NCI-H226 (cell line): ENCODE measurements at regions not wholly inside any gene's neighbourhood (a gene's known extent, or its start where the extent isn't known, plus 50 kb on each side); places are given as distances from the start of the nearest gene placed in this dataset.
"Not testable (repeated sequence)": the region's sequence is repeated elsewhere in the genome, so short reads cannot be mapped to it uniquely, and the experiment has no call there.

Source experiments
- DNase-seq: peaks from one replicate; pipeline ENCODE4 v3.0.0-alpha.2; 2015

DNA sequence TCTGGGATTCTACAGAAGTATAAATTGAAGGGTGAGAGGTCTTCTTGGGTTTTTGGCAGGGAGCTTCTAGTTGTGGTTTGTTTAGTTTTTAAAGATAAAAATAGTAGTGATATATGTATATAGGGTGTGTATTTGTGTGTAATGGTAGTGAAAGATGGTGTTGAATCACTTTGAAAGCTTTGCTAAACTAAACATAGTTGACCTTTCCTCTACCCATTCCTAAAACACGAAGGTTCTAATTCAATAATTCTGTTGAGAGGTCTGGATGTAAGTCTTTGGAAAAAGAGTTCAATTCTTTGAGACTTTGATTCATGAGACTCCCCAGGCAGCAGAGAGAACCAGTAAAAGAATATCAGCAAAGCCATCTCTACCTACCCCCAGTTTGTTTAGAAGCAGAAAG is 247.9 kb upstream of the DUSP10 start:
- DNase-seq = no peak

DNA sequence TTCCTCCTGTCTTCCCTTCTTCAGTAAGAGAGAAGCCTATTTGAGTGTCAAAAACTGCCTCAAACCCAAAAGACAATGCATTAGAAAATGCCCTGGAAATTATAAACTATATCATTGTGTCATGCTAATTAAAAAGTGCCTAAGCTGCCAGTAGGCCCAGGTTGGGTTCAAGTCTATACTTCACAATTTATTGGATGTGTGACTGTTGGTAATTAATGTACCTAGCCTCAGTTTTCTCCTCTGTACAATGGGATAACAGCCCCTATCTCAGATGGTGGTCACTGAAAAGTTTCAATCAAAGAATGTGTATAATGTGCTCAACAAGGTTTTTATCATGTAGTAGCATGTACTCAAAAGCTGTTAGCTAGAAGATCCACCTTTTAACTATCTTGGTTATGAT is 246.9 kb upstream of the DUSP10 start:
- DNase-seq = no peak

DNA sequence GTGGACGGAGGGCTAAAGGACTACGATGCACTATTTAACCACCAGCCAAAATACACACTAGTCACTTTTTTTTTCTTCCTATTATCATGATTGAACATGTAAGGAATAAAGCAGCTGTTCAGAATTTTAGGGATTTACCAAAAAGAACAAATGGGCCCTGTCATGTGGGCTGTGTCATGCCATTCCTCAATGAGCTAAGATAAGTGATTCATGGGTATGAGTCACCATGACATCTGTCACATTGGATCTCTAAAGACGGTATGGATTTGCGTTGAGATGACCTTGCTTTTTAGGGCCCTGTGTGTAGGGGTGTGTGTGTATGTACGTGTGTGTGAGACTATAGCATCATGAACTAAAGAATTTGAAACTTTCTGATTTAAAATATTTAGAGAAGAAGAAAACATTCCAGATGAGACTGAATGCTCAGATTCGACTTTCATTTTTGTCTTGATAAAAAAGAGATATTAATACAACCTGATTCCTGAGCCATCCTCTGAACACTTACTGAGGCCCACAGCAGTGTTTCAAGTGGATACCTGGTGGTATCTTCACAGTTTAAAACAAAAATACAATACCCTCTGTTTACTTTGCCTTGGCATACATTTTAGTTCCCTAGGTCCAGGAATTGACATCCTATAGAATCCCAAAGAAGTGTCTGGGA is 246.1 kb upstream of the DUSP10 start:
- no peak for DNase-seq

DNA sequence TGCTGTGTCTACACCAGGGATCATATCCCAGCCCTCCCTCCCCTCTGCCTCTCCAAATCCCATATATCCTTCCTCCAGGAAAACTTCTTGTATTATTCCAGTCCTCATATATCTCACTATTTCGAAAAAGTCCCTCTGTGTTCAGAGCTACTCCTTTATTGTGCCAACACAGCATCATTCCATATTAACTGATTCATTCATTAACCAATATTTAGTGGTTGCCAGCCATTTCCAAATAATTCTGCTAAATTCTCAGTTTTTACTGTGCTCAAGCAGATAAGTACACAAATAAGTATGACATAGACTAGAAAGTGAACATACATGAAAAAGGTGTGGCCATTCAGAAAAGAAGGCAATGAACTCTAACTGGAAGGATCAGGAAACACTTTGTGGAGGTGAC is 241.6 kb upstream of the DUSP10 start:
- DNase-seq = no peak

DNA sequence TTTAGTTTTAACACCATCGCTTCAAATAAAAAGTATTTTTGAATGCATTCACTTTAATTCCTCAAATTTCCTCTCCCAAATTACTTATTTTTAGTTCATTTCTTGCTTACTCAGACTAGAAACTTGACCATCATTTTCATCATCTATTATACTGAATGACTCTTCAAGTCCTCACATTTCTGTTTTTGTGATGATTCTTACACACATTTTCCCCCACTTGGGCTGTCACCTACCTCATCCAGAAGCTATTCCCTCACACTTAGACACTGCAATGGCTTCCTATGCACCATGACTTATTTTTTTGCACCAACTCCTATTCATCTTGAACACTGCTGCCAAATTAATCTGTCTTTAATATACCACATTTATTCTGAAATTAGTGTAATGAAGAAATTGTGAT is 239.6 kb upstream of the DUSP10 start:
- no peak for DNase-seq

DNA sequence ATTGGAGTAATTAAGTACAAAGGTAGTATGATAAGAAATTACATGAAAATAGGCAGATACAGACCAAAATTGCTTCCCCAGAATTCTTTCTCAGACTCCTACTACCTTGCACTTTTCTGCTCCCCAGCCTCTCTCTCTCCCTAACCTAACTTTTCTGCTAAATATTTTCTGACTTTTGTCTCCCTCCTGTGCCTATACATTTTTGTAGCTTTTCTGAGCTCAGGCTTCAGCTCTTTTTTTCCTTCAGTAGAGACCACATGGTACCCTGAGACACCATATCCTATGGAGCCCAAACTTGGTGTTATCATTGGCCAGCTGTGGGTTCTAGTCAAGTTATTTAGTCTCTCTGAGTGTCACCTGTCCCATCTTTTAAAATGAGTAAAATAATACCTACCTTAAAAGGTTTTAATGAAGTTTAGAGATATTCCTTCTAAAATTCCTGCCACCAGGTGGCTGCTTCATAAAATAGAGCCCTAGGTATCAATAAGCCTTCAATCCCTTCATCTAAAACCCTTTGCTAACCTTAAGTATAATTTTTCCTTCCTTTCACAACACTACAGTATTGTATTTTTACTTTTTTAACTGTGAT is 237.6 kb upstream of the DUSP10 start:
- DNase-seq = no peak

DNA sequence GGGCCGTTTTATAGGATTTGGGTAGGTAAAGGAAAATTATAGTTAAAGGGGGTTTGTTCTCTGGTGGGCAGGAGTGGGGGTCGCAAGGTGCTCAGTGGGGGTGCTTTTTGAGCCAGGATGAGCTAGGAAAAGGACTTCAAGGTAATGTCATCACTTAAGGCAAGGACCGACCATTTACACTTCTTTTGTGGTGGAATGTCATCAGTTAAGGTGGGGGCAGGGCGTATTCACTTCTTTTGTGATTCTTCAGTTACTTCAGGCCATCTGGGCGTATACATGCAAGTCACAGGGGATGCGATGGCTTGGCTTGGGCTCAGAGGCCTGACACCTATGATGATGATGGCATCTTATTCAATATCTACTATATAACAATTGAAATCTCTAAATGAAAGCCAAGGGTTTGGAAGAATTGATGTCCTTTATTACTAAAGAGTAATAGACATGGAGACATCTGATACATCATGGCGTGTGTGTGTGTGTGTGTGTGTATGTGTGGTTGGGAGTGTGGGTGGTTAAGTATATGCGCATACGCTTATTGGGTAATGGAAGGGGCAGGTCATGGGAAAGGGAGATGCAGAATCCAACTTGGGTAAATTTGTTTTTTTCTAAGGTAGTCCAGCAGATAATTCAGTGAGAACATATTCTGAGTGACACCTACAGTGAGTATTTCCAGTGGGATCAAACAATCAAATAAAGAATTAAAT is 236.9 kb upstream of the DUSP10 start:
- DNase-seq = not testable (repeated sequence)

DNA sequence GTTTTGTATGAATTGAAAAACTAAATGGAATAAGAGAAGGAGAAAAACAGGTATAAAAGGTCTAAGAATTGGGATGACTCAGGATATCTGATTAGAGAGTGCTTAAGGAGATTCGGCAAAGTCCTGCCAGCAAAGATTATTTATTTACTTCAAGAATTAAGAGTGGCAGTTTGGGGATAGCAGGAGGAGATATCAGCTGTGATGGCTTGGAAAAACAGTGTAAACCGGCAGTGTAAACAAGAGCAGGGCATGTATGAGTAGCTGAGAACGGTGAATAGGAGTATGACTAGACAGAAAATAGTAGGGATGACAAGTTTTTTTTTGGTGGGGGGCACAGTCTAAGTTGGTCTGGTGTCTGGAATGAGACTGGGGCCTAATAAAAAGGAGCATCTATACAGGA is 231.9 kb upstream of the DUSP10 start:
- DNase-seq = not testable (repeated sequence)

DNA sequence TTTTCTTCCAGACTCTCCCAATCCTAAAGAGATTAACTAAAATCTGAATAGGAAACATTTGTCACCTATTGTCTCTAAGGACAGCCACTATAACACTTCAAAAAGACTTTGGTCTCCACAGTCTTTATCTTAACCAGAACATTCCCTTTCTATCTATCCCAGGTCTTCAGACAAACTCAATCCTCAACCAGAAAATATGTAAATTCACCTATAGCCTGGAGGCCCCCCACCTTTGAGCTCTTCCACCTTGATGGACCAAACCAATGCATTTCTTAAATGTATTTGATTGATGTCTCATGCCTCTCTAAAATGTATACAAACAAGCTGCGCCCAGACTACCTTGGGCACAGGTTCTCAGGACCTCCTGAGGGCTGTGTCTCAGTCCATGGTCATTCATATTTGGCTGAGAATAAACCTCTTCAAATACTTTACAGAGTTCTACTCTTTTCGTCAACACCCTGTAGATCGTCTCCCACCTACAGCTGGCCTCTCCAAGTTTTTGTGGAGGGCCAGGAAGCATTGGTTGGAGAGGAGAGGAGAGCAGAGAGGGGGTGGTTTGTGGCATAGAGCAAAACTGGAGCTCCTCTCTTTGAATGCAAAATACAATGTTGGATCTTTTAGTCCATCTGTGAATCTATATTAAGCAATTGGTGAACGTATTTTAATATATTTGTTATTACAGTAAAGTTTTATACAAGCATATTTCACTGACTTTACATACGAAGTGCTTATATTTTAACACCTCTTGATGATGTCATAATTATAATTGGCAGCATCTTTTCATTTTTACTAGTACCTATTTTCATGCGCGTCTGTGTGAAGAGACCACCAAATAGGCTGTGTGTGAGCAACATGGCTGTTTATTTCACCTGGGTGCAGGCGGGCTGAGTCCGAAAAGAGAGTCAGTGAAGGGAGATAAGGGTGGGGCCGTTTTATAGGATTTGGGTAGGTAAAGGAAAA is 230.7 kb upstream of the DUSP10 start:
- no peak for DNase-seq

DNA sequence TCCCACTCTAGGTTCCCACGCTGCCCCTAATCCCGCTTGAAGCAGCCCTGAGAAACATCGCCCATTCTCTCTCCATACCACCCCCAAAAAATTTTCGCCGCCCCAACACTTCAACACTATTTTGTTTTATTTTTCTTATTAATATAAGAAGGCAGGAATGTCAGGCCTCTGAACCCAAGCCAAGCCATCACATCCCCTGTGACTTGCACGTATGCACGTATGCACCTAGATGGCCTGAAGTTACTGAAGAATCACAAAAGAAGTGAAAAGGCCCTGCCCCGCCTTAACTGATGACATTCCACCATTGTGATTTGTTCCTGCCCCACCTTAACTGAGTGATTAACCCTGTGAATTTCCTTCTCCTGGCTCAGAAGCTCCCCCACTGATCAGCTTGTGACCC is 229.1 kb upstream of the DUSP10 start:
- DNase-seq = not testable (repeated sequence)

DNA sequence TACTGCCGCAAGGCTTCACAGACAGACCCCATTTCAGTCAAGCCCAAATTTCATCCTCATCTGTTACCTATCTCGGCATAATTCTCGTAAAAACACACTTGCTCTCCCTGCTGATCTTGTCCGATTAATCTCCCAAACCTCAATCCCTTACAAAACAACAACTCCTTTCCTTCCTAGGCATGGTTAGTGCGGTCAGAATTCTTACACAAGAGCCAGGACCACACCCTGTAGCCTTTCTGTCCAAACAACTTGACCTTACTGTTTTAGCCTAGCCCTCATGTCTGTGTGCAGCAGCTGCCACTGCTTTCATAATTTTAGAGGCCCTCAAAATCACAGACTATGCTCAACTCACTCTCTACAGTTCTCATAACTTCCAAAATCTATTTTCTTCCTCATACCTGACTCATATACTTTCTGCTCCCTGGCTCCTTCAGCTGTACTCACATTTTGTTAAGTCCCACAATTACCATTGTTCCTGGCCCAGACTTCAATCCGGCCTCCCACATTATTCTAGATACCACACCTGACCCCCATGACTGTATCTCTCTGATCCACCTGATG is 227.5 kb upstream of the DUSP10 start:
- DNase-seq = not testable (repeated sequence)

DNA sequence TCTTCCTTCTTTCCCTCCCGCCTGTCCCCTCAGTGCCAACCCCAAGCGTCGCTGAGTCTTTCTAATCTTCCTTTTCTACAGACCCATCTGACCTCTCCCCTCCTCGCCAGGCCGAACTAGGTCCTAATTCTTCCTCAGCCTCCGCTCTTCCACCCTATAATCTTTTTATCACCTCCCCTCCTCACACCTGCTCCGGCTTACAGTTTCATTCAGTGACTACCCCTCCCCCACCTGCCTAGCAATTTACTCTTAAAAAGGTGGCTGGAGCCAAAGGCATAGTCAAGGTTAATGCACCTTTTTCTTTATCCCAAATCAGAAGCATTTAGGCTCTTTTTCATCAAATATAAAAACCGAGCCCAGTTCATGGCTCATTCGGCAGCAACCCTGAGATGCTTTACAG is 225.6 kb upstream of the DUSP10 start:
- DNase-seq = not testable (repeated sequence)

DNA sequence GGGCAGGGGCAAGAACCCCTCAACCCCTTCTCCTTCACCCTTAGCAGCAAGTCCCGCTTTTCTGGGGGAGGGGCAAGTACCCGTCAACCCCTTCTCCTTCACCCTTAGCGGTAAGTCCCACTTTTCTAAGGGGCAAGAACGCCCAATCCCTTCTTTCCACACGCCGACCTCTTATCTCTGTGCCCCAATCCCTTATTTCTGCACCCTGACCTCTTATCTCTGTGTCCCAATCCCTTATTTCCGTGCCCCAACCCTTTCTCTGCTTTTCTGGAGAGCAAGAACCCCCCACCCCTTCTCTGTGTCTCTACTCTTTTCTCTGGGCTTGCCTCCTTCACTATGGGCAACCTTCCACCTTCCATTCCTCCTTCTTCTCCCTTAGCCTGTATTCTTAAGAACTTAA is 225.0 kb upstream of the DUSP10 start:
- DNase-seq = not testable (repeated sequence)

DNA sequence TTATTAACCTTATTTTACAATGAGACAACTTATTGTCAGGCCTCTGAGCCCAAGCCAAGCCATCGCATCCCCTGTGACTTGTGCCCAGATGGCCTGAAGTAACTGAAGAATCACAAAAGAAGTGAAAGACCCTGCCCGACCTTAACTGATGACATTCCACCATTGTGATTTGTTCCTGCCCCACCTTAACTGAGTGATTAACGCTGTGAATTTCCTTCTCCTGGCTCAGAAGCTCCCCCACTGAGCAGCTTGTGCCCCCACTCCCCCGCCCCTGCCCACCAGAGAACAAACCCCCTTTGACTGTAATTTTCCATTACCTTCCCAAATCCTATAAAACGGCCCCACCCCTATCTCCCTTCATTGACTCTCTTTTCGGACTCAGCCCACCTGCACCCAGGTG is 224.0 kb upstream of the DUSP10 start:
- DNase-seq = not testable (repeated sequence)

DNA sequence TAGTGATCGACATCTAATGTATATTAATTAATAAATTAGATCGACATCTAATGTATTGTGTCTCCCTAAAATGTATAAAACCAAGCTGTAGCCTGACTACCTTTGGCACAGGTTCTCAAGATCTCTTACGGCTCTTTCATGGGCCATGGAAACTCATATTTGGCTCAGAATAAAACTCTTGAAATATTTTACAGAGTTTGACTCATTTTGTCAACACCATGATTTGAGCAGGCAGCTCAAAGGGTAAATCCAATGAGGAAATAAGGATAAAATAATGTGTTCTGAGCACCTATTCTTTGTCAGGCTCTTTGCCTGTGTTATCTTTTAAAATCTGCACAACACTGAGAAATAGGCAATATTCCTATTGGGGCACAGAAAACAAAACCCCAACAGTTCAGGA is 223.4 kb upstream of the DUSP10 start:
- DNase-seq = no peak

DNA sequence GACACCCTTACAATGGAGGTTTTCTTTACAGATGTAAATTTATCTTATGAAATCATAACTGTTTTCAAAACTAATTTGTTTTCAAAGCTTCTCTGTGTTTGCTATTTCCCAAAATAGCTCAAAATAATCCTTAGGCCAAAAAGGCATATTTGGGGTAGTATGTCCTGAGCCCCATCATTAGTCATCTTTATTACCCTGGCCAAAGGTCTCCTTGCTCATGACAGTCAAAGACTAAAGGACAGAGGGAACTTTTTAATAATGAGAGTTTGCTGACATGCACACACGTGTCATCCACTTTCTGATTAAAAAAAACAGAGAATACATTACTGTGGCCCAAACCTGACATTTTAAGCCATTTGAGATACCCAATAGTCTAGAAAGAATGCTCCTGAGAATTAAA is 221.9 kb upstream of the DUSP10 start:
- no peak for DNase-seq

DNA sequence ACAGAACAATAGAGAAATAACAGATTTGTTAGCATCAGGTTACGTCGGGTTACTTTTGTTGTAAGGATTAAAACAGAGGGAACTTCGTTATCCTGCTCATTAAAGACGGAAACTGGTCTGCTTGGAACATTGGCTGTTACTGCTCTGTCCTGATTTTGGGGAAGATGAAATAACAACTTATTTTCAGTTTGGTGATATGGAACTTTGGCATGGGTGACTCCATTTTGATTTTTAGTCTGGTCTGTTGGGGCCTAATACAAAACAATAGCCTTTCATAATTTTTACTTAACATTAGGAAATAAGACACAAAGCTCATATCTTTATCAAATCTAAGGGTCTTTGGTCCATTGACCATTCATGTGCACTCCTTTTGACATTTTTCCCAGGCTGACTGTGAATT is 220.5 kb upstream of the DUSP10 start:
- no peak for DNase-seq

DNA sequence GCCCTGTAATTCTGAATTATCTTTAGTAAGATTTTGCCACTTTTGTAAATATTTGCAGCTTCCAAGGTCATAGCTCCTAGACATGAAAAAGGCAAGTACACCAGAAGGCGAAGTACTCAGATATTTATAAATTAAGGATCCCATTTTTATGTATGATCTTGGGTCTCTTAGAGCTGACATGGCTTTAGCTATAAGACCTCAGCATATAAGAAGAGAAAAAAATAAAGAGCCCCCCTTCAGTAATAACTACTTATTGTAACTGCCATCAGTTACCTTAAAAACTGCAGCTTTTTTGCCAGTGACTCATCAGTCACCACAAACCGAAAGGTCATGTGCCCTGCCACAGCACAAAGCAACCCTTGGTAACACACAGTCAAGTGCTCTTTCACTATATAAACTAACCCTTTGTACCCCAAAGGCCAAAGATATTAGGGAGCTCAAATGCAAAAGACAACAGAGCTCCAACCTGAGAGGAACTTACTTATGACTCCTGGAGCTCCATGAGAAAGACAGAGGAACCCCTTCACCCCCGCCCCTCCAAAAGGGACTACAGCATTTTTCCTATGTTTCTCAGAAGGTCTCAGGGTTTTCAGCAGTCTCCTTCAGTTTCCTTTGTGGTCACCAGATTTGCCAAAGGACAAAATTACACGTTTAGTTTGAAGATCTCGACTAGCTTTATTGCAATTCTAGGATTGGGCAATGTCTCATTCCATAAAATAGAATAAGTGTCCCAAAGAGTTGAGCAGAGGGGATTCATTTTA is 219.8 kb upstream of the DUSP10 start:
- DNase-seq = no peak

DNA sequence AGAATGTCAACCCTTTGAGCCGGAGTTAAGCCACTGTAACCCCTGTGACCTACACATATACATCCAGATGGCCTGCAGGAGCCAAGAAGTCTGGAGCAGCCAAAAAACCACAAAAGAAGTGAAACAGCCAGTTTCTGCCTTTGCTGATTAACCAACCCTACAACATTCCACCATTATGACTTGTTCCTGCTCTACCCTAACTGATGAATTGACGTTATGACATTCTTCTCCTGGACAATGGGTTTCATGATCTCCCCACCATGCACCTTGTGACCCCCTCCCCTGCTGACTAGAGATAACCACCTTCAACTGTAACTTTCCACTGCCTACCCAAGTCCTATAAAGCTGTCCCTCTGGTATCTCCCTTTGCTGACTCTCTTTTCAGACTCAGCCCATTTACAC is 216.3 kb upstream of the DUSP10 start:
- DNase-seq = peak; percentile 26

DNA sequence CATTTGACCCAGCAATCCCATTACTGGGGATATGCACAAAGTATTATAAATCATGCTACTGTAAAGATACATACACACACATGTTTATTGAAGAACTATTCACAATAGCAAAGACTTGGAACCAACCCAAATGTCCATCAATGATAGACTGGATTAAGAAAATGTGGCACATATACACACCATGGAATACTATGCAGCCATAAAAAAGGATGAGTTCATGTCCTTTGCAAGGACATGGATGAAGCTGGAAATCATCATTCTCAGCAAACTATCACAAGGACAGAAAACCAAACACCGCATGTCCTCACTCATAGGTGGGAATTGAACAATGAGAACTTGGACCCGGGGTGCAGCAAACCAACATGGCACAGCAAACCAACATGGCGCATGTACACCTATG is 215.5 kb upstream of the DUSP10 start:
- not testable (repeated sequence) for DNase-seq

DNA sequence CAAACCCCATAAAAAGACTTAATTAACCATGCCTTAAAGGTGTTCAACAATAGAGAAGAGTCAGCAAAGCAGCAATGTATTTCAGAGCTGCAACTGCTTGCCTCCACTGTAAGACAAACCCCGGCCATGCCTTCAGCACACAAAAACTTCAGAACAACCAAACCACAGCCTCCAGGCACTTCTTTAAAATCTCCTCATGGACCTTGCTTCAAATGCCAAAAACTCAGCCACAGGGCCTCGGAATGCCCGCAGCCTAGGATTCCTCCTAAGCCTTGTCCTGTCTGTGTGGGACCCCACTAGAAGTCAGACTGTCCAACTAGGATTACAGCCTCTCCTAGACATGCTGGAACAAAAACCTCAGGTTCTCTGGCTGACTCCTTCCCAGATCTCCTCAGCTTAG is 208.1 kb upstream of the DUSP10 start:
- no peak for DNase-seq

DNA sequence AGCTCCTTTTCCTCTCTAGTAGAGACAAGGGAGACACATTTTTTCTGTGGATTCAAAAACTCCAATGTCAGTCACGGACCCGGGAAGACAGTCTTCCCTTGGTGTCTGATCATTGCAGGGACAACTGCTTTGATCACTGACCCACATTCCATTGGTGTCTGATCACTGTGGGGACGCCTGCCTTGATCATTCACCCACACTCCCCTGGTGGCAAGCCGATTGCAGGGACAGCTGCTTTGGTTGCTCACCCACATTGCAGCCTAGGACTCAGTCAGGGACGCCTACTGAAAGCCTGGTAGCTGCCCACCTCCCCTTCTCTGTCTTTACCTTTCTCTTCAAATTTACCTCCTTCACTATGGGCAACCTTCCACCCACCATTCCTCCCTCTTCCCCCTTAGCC is 206.6 kb upstream of the DUSP10 start:
- no peak for DNase-seq
